HEK293 (cell line): ENCODE measurements at regions not wholly inside any gene's neighbourhood (a gene's known extent, or its start where the extent isn't known, plus 50 kb on each side); places are given as distances from the start of the nearest gene placed in this dataset.

Experiments
- CTCF ChIA-PET: fragments of 350-600 bp; formaldehyde crosslinking; extraction: SDS; loops from one replicate; lab custom pipeline; 2021; ENCODE audit warnings: antibody characterized with exemption; lab: Yijun Ruan, JAX
- POLR2A ChIA-PET: fragments of 300-600 bp; formaldehyde crosslinking; extraction: SDS; loops from one replicate; lab custom pipeline; 2020; ENCODE audit warnings: antibody characterized with exemption, inconsistent platforms; lab: Yijun Ruan, JAX
- H3K27ac ChIP-seq: fragments of 200-500 bp; sonication (Bioruptor generic); 2 replicates; pipeline ENCODE4 v1.5.1; 2014; ENCODE audit warnings: low read depth, low read length, control low read depth, inconsistent platforms; ENCODE audit errors: extremely low read depth
- H3K36me3 ChIP-seq, 2 experiments: fragments of 200-500 bp in 1 of 2; sonication (Bioruptor generic) in 1 of 2; 1 replicate in 1 of 2; 2 replicates in 1 of 2; pipeline ENCODE4 v1.5.1; 2014 to 2017; ENCODE audit warnings: inconsistent platforms in 2 of 2, low read length in 2 of 2; ENCODE audit not compliant: control insufficient read depth in 2 of 2, insufficient read depth in 1 of 2
- H3K4me1 ChIP-seq: fragments of 200-500 bp; sonication (Bioruptor generic); 2 replicates; pipeline ENCODE4 v1.5.1; 2014; ENCODE audit warnings: mild to moderate bottlenecking, low read length, inconsistent platforms; ENCODE audit not compliant: control insufficient read depth, insufficient read depth
- H3K4me3 ChIP-seq: 2 replicates; pipeline ENCODE4 v1.5.1; 2011; ENCODE audit warnings: low read depth, mild to moderate bottlenecking, control low read depth, low read length, moderate library complexity
- H3K9me3 ChIP-seq: fragments of 200-500 bp; sonication (Bioruptor generic); 2 replicates; pipeline ENCODE4 v1.5.1; 2014; ENCODE audit warnings: low read depth, low read length, inconsistent platforms; ENCODE audit not compliant: control insufficient read depth, insufficient read depth
- EGR2 ChIP-seq: fragments of 450-650 bp; formaldehyde crosslinking; IDR thresholded peaks from 2 replicates; pipeline ENCODE4 v1.5.1; 2016; ENCODE audit warnings: low read depth, missing biosample characterization, missing genetic modification characterization
- GLIS2 ChIP-seq: fragments of 450-650 bp; formaldehyde crosslinking; IDR thresholded peaks from 2 replicates; pipeline ENCODE4 v1.5.1; 2016; ENCODE audit warnings: missing biosample characterization, missing genetic modification characterization
- HOXA7 ChIP-seq: sonication (generic); formaldehyde crosslinking; IDR thresholded peaks from 2 replicates; pipeline ENCODE4 v1.8.1; 2022; ENCODE audit warnings: missing genetic modification reagents, borderline replicate concordance
- KLF16 ChIP-seq: fragments of 450-650 bp; formaldehyde crosslinking; IDR thresholded peaks from 2 replicates; pipeline ENCODE4 v1.5.1; 2017; ENCODE audit warnings: missing biosample characterization, missing genetic modification characterization
- KLF7 ChIP-seq: fragments of 450-650 bp; formaldehyde crosslinking; IDR thresholded peaks from 2 replicates; pipeline ENCODE4 v1.5.1; 2016; ENCODE audit warnings: missing biosample characterization, missing genetic modification characterization, borderline replicate concordance
- PRDM1 ChIP-seq: fragments of 450-650 bp; formaldehyde crosslinking; IDR thresholded peaks from 2 replicates; pipeline ENCODE4; 2016; ENCODE audit warnings: missing biosample characterization, missing genetic modification characterization
- SALL2 ChIP-seq: fragments of 450-650 bp; formaldehyde crosslinking; IDR thresholded peaks from 2 replicates; pipeline ENCODE4 v1.5.0; 2017; ENCODE audit warnings: missing biosample characterization, mild to moderate bottlenecking, missing genetic modification characterization, borderline replicate concordance
- ZBTB8A ChIP-seq: fragments of 450-650 bp; formaldehyde crosslinking; IDR thresholded peaks from 2 replicates; pipeline ENCODE4 v1.5.1; 2016; ENCODE audit warnings: missing biosample characterization, missing genetic modification characterization
- ZNF19 ChIP-seq: fragments of 450-650 bp; formaldehyde crosslinking; IDR thresholded peaks from 2 replicates; pipeline ENCODE4; 2016; ENCODE audit warnings: missing biosample characterization, missing genetic modification characterization, low read depth
- ZNF214 ChIP-seq: fragments of 450-650 bp; formaldehyde crosslinking; IDR thresholded peaks from 2 replicates; pipeline ENCODE4 v1.5.1; 2017; ENCODE audit warnings: missing biosample characterization, mild to moderate bottlenecking, missing genetic modification characterization, borderline replicate concordance
- ZNF221 ChIP-seq: fragments of 450-650 bp; formaldehyde crosslinking; IDR thresholded peaks from 2 replicates; pipeline ENCODE4 v1.5.1; 2017; ENCODE audit warnings: missing biosample characterization, missing genetic modification characterization, borderline replicate concordance
- ZNF548 ChIP-seq: fragments of 450-650 bp; formaldehyde crosslinking; IDR thresholded peaks from 2 replicates; pipeline ENCODE4 v1.5.1; 2016; ENCODE audit warnings: missing biosample characterization, missing genetic modification characterization
- ZNF549 ChIP-seq: fragments of 450-650 bp; IDR thresholded peaks from 2 replicates; pipeline ENCODE4 v1.5.1; 2018; ENCODE audit warnings: missing biosample characterization, missing genetic modification characterization, mild to moderate bottlenecking, inconsistent platforms, moderate library complexity
- ZNF561 ChIP-seq: fragments of 450-650 bp; IDR thresholded peaks from 2 replicates; pipeline ENCODE4 v1.5.1; 2018; ENCODE audit warnings: missing biosample characterization, missing genetic modification characterization, borderline replicate concordance
- ZNF596 ChIP-seq: fragments of 450-650 bp; IDR thresholded peaks from 2 replicates; pipeline ENCODE4 v1.5.0; 2018; ENCODE audit warnings: missing biosample characterization, mild to moderate bottlenecking, missing genetic modification characterization, moderate library complexity
- ZNF600 ChIP-seq: fragments of 450-650 bp; formaldehyde crosslinking; IDR thresholded peaks from 2 replicates; pipeline ENCODE4 v1.5.1; 2016; ENCODE audit warnings: missing biosample characterization, missing genetic modification characterization
- ZNF768 ChIP-seq: fragments of 450-650 bp; formaldehyde crosslinking; IDR thresholded peaks from 2 replicates; pipeline ENCODE4 v1.5.1; 2018; ENCODE audit warnings: missing biosample characterization, mild to moderate bottlenecking, missing genetic modification characterization
- ZNF792 ChIP-seq: fragments of 450-650 bp; formaldehyde crosslinking; IDR thresholded peaks from 2 replicates; pipeline ENCODE4 v1.5.1; 2016; ENCODE audit warnings: missing biosample characterization, missing genetic modification characterization
- TF ChIP-seq, protein P1 (sequence below): fragments of 450-650 bp; formaldehyde crosslinking; IDR thresholded peaks from 2 replicates; pipeline ENCODE4 v1.5.1; 2016; ENCODE audit warnings: missing biosample characterization, missing genetic modification characterization
- TF ChIP-seq, protein P2 (sequence below): fragments of 450-650 bp; formaldehyde crosslinking; IDR thresholded peaks from 2 replicates; pipeline ENCODE4 v1.5.1; 2016; ENCODE audit warnings: missing biosample characterization, missing genetic modification characterization

DNA sequence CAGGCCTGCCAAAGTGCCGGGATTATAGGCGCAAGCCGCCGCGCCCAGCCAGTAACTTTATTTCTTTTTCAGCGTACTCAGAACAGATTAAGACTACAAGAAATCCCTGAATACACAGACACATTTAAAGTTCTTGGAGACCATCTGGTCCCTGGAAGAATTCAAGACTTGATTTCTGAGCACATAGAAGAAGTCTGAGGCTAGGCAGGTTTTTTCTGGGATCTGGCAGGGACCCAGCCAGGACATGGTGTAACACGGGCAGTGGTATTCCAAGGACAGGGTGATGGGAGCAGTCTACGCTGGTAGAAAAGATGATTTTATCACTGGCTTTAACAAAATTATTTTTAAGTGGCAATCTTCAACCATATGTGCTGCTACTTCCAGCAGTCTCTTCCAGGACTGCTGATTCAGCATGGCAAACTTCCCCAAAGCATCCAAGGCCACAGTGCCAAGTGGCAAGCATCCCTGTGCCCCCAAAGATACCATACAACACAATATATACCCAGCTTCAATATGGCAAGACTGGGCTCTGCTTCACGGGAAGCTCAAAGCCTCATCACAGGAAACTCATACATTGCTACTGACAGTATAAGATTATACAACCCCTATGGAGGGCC is 105.2 kb upstream of the OR5AK2 start:
- no peak overlapping the region for H3K27ac ChIP-seq
- ChIA-PET CTCF (no interaction called here), POLR2A (no interaction called here)
- H3K36me3 ChIP-seq, result no peaks in the 10 kb centered on the region
- no peaks in the 10 kb centered on the region for H3K4me1 ChIP-seq
- no peak overlapping the region for H3K4me3 ChIP-seq
- H3K9me3 ChIP-seq, result no peaks in the 10 kb centered on the region
- no peak for TF ChIP-seq ZNF561 (tag by site-specific recombination)
- no peak for TF ChIP-seq ZNF221 (tag by site-specific recombination)
- TF ChIP-seq PRDM1 (tag by site-specific recombination), result no peak
- TF ChIP-seq ZNF600 (tag by site-specific recombination), result no peak
- TF ChIP-seq ZBTB8A (tag by site-specific recombination), result no peak
- no peak for TF ChIP-seq ZNF792

DNA sequence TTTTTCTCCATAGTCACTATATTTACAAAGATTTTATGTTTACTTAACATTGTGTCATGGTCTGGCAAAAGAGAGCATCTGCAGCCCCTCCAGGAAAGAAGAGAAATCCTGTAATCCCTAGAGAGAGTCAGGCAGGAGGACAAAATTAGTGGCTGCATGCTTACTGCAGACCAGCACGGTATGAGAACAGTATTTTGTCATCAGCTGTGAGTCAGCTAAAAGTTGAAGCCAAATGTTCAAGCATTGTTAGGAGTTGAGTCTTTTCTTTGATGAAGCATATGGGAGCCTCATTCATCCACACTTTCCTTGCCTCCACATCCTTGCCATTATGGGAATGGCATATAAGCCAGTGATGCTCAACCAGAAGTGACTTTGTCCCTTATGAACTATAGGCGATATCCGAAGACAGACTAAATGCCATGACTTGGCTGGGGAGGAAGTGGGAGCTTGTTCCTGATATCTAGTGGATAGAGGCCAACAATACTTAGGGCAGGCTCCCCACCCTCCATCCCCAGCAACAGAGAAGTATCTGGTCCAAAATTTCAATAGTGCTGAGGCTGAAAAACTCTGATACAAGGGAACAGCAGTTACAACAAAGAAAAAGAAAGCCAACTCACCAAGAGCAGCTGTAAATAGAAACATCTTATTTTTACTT is 112.0 kb upstream of the OR5AK2 start:
- Histone ChIP-seq H3K9me3 (no peaks in the 10 kb centered on the region), H3K4me3 (no peak overlapping the region), H3K4me1 (no peaks in the 10 kb centered on the region), H3K36me3 (no peaks in the 10 kb centered on the region)
- ChIA-PET POLR2A (no interaction called here), CTCF (no interaction called here)
- TF ChIP-seq KLF16 (tag by site-specific recombination) (no peak), ZNF549 (tag by site-specific recombination) (no peak), GLIS2 (tag by site-specific recombination) (no peak), ZNF768 (no peak), ZNF596 (tag by site-specific recombination) (no peak), HOXA7 (CRISPR knock-in tag) (no peak), KLF7 (tag by site-specific recombination) (no peak), ZNF548 (tag by site-specific recombination) (no peak), ZNF19 (no peak), SALL2 (tag by site-specific recombination) (no peak), EGR2 (tag by site-specific recombination) (no peak), ZNF214 (tag by site-specific recombination) (no peak)
- TF ChIP-seq, protein P1, sequence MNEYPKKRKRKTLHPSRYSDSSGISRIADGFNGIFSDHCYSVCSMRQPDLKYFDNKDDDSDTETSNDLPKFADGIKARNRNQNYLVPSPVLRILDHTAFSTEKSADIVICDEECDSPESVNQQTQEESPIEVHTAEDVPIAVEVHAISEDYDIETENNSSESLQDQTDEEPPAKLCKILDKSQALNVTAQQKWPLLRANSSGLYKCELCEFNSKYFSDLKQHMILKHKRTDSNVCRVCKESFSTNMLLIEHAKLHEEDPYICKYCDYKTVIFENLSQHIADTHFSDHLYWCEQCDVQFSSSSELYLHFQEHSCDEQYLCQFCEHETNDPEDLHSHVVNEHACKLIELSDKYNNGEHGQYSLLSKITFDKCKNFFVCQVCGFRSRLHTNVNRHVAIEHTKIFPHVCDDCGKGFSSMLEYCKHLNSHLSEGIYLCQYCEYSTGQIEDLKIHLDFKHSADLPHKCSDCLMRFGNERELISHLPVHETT (tag by site-specific recombination), result no peak
- TF ChIP-seq, protein P2, sequence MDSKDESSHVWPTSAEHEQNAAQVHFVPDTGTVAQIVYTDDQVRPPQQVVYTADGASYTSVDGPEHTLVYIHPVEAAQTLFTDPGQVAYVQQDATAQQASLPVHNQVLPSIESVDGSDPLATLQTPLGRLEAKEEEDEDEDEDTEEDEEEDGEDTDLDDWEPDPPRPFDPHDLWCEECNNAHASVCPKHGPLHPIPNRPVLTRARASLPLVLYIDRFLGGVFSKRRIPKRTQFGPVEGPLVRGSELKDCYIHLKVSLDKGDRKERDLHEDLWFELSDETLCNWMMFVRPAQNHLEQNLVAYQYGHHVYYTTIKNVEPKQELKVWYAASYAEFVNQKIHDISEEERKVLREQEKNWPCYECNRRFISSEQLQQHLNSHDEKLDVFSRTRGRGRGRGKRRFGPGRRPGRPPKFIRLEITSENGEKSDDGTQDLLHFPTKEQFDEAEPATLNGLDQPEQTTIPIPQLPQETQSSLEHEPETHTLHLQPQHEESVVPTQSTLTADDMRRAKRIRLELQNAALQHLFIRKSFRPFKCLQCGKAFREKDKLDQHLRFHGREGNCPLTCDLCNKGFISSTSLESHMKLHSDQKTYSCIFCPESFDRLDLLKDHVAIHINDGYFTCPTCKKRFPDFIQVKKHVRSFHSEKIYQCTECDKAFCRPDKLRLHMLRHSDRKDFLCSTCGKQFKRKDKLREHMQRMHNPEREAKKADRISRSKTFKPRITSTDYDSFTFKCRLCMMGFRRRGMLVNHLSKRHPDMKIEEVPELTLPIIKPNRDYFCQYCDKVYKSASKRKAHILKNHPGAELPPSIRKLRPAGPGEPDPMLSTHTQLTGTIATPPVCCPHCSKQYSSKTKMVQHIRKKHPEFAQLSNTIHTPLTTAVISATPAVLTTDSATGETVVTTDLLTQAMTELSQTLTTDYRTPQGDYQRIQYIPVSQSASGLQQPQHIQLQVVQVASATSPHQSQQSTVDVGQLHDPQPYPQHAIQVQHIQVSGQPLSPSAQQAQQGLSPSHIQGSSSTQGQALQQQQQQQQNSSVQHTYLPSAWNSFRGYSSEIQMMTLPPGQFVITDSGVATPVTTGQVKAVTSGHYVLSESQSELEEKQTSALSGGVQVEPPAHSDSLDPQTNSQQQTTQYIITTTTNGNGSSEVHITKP (tag by site-specific recombination), result no peak
- TF ChIP-seq, all 188 proteins: peak for 0
- no peak overlapping the region for H3K27ac ChIP-seq
